ENCODE measurements at regions not wholly inside any gene's neighbourhood (a gene's known extent, or its start where the extent isn't known, plus 50 kb on each side); places are given as distances from the start of the nearest gene placed in this dataset.

DNA sequence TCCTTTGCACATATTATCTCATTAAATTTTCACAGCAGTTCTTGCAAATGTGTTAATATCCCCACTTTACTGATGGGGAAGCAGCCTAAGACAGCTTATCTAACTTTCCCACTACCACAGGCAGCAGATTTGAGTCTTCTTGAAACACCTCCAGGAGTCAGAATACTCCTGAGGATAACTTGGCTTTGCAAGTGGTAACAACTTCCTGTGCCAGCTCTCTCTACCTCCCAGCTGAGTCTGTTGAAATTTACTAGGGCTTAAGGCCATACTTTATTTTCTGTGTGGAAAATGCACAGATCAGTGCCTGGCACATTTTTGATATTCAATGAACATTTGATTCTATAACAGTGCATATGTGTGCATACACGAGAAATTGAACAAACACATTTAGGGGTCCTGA is 136.1 kb upstream of the COBL start:
- Mint-ChIP-seq H3K27me3 (ENCODE audit: insufficient read depth, low read depth) (peaks cover 2% of the 10 kb centered on the region), H3K27ac (no peak overlapping the region), H3K36me3 (no peaks in the 10 kb centered on the region), H3K9me3 (no peaks in the 10 kb centered on the region), H3K4me3 (no peak overlapping the region), H3K4me1 (peaks cover 36% of the 10 kb centered on the region)
- no peak for DNase-seq (ENCODE audit: low spot score)
- TF ChIP-seq EZH2 (IDR thresholded peaks at IDR 0.05), result no peak
- no peak for TF ChIP-seq CTCF (IDR thresholded peaks at IDR 0.05)
- TF ChIP-seq EZH2phosphoT487 (IDR thresholded peaks at IDR 0.05), result no peak
- H3K27ac ChIP-seq, result no peak overlapping the region
- no peak overlapping the region for H2AFZ ChIP-seq (replicated peaks)
- H4K20me1 ChIP-seq (ENCODE audit: low read depth), result no peaks in the 10 kb centered on the region
- no peaks in the 10 kb centered on the region for H3K9me3 ChIP-seq (ENCODE audit: low read depth)
- H3F3A ChIP-seq (ENCODE audit: low read depth), result peaks cover 30% of the 10 kb centered on the region
- H3K9ac ChIP-seq, result no peak overlapping the region
- peaks cover 39% of the 10 kb centered on the region for H3K4me1 ChIP-seq
- H3K4me2 ChIP-seq, result peak overlapping the region; percentile 42
- no peaks in the 10 kb centered on the region for H3K79me2 ChIP-seq (ENCODE audit: low read depth)
- no peak overlapping the region for H3K4me3 ChIP-seq
- no peaks in the 10 kb centered on the region for H3K27me3 ChIP-seq
- H3K36me3 ChIP-seq, result no peaks in the 10 kb centered on the region

GRCh38 chr7:51451751-51452476 is 135.3 kb upstream of the COBL start:
- peaks cover 3% of the 10 kb centered on the region for H3K27me3 Mint-ChIP-seq (ENCODE audit: insufficient read depth, low read depth)
- Histone ChIP-seq H3K27ac (no peak overlapping the region), H3K27me3 (no peaks in the 10 kb centered on the region), H3F3A (ENCODE audit: low read depth) (peaks cover 32% of the 10 kb centered on the region), H3K4me3 (no peak overlapping the region), H3K4me2 (peak overlapping the region; percentile 42), H4K20me1 (ENCODE audit: low read depth) (no peaks in the 10 kb centered on the region), H3K9ac (no peak overlapping the region), H3K79me2 (ENCODE audit: low read depth) (no peaks in the 10 kb centered on the region), H3K9me3 (ENCODE audit: low read depth) (no peaks in the 10 kb centered on the region), H3K4me1 (peaks cover 42% of the 10 kb centered on the region), H3K36me3 (no peaks in the 10 kb centered on the region), H2AFZ (replicated peaks) (peak overlapping the region; percentile 23)
- H3K4me3 Mint-ChIP-seq, result no peak overlapping the region
- TF ChIP-seq CTCF (IDR thresholded peaks at IDR 0.05) (peak; percentile 48), EZH2phosphoT487 (IDR thresholded peaks at IDR 0.05) (no peak)
- no peaks in the 10 kb centered on the region for H3K36me3 Mint-ChIP-seq
- no peak overlapping the region for H3K27ac Mint-ChIP-seq
- no peaks in the 10 kb centered on the region for H3K9me3 Mint-ChIP-seq
- peak; percentile 72 for DNase-seq (ENCODE audit: low spot score)
- H3K4me1 Mint-ChIP-seq, result peaks cover 30% of the 10 kb centered on the region

GRCh38 chr7:51450541-51450940 is 133.9 kb upstream of the COBL start:
- Histone ChIP-seq H3F3A (ENCODE audit: low read depth) (peaks cover 24% of the 10 kb centered on the region), H3K9me3 (ENCODE audit: low read depth) (no peaks in the 10 kb centered on the region), H2AFZ (replicated peaks) (no peak overlapping the region), H3K36me3 (no peaks in the 10 kb centered on the region), H3K27me3 (no peaks in the 10 kb centered on the region), H3K79me2 (ENCODE audit: low read depth) (no peaks in the 10 kb centered on the region), H4K20me1 (ENCODE audit: low read depth) (no peaks in the 10 kb centered on the region), H3K4me3 (no peak overlapping the region), H3K4me2 (no peak overlapping the region), H3K27ac (no peak overlapping the region), H3K9ac (no peak overlapping the region), H3K4me1 (peaks cover 35% of the 10 kb centered on the region)
- H3K27me3 Mint-ChIP-seq (ENCODE audit: insufficient read depth, low read depth), result peaks cover 9% of the 10 kb centered on the region
- H3K4me3 Mint-ChIP-seq, result no peak overlapping the region
- no peaks in the 10 kb centered on the region for H3K36me3 Mint-ChIP-seq
- H3K27ac Mint-ChIP-seq, result no peak overlapping the region
- peaks cover 22% of the 10 kb centered on the region for H3K4me1 Mint-ChIP-seq
- no peak for DNase-seq (ENCODE audit: low spot score)
- no peaks in the 10 kb centered on the region for H3K9me3 Mint-ChIP-seq
- no peak for TF ChIP-seq EZH2phosphoT487 (IDR thresholded peaks at IDR 0.05)
- TF ChIP-seq EZH2 (IDR thresholded peaks at IDR 0.05), result no peak
- no peak for TF ChIP-seq CTCF (IDR thresholded peaks at IDR 0.05)

All from neural progenitor cell (in vitro differentiated cells).